Smooth muscle cell (in vitro differentiated cells): ENCODE measurements at regions not wholly inside any gene's neighbourhood (a gene's known extent, or its start where the extent isn't known, plus 50 kb on each side); places are given as distances from the start of the nearest gene placed in this dataset.

Experiments used
- DNase-seq: peaks from one replicate; lab custom pipeline; 2025; ENCODE audit not compliant: unreplicated experiment; lab: John Stamatoyannopoulos, UW
- H2AFZ ChIP-seq: fragments of 200-600 bp; sonication (generic); 2 replicates; pipeline ENCODE4 v1.6.0; 2016; ENCODE audit warnings: antibody characterized with exemption, low read depth, mild to moderate bottlenecking
- H3F3A ChIP-seq: fragments of 200-600 bp; sonication (generic); 2 replicates; pipeline ENCODE4 v1.6.0; 2017; ENCODE audit warnings: antibody characterized with exemption, low read depth
- H3K27ac ChIP-seq: fragments of 200-600 bp; sonication (generic); 2 replicates; pipeline ENCODE4 v1.5.1; 2016; ENCODE audit warnings: low read depth, mild to moderate bottlenecking
- H3K27me3 ChIP-seq: fragments of 200-600 bp; sonication (generic); 2 replicates; pipeline ENCODE4 v1.6.1; 2016; ENCODE audit warnings: low read depth, mild to moderate bottlenecking
- H3K36me3 ChIP-seq: fragments of 200-600 bp; sonication (generic); 2 replicates; pipeline ENCODE4 v1.5.1; 2016; ENCODE audit warnings: low read depth
- H3K4me1 ChIP-seq: fragments of 200-600 bp; sonication (generic); 2 replicates; pipeline ENCODE4 v1.5.1; 2016; ENCODE audit warnings: low read depth
- H3K4me2 ChIP-seq: fragments of 200-600 bp; sonication (generic); 2 replicates; pipeline ENCODE4 v1.6.0; 2016; ENCODE audit warnings: mild to moderate bottlenecking
- H3K4me3 ChIP-seq: fragments of 200-600 bp; sonication (generic); 2 replicates; pipeline ENCODE4 v1.5.1; 2016; ENCODE audit warnings: mild to moderate bottlenecking
- H3K79me2 ChIP-seq: fragments of 200-600 bp; sonication (generic); 2 replicates; pipeline ENCODE4 v1.6.0; 2016; ENCODE audit warnings: low read depth, mild to moderate bottlenecking
- H3K9ac ChIP-seq: fragments of 200-600 bp; sonication (generic); 2 replicates; pipeline ENCODE4 v1.6.0; 2016; ENCODE audit warnings: low read depth
- H3K9me3 ChIP-seq: fragments of 200-600 bp; sonication (generic); replicated peaks from 2 replicates; pipeline ENCODE4 v1.5.1; 2016; ENCODE audit warnings: low read depth
- H4K20me1 ChIP-seq: fragments of 200-600 bp; sonication (generic); 2 replicates; pipeline ENCODE4 v1.6.0; 2016; ENCODE audit warnings: low read depth
- CTCF ChIP-seq: fragments of 200-600 bp; sonication (generic); IDR thresholded peaks from 2 replicates; pipeline ENCODE4 v1.5.1; 2017; ENCODE audit warnings: borderline replicate concordance, mild to moderate bottlenecking, antibody characterized with exemption; ENCODE audit not compliant: insufficient read depth, poor library complexity, severe bottlenecking
- WGBS: methylation state at CpG from one replicate; pipeline ENCODE4 v1.1.7; 2016; ENCODE audit warnings: low lambda C conversion rate; 5-methylcytosine and 5-hydroxymethylcytosine counted together

- 86% methylated on average over 3 of the region's 3 CpGs for WGBS
- no peak overlapping the region for H3K4me2 ChIP-seq
- no peak for DNase-seq
Observed at GRCh38 chr2:34037157-34037556, 438.1 kb upstream of the FAM98A start.

GRCh38 chr2:34031097-34031496 lies 432.0 kb upstream of the FAM98A start:
- H3K4me1 ChIP-seq: no peaks in the 10 kb centered on the region
- DNase-seq: no peak
- H3K79me2 ChIP-seq: no peaks in the 10 kb centered on the region
- no peaks in the 10 kb centered on the region for H3K9me3 ChIP-seq
- H2AFZ ChIP-seq: no peak overlapping the region
- H3F3A ChIP-seq: no peaks in the 10 kb centered on the region
- H3K36me3 ChIP-seq: no peaks in the 10 kb centered on the region
- TF ChIP-seq CTCF: no peak
- 50% methylated on average over 1 of the region's 1 CpG for WGBS
- H4K20me1 ChIP-seq: no peaks in the 10 kb centered on the region
- H3K9ac ChIP-seq: no peak overlapping the region
- no peak overlapping the region for H3K27ac ChIP-seq
- H3K27me3 ChIP-seq: no peaks in the 10 kb centered on the region
- no peak overlapping the region for H3K4me2 ChIP-seq
- H3K4me3 ChIP-seq: no peak overlapping the region

More at GRCh38 chr2:34037157-34037556, 438.1 kb upstream of the FAM98A start:
- H3K4me1 ChIP-seq: no peaks in the 10 kb centered on the region
- H3K4me3 ChIP-seq: no peak overlapping the region
- no peak for TF ChIP-seq CTCF
- H4K20me1 ChIP-seq: no peaks in the 10 kb centered on the region
- no peak overlapping the region for H2AFZ ChIP-seq
- no peaks in the 10 kb centered on the region for H3K9me3 ChIP-seq
- no peaks in the 10 kb centered on the region for H3K27me3 ChIP-seq
- H3F3A ChIP-seq: no peaks in the 10 kb centered on the region
- no peaks in the 10 kb centered on the region for H3K79me2 ChIP-seq
- H3K27ac ChIP-seq: no peak overlapping the region
- H3K9ac ChIP-seq: no peak overlapping the region
- no peaks in the 10 kb centered on the region for H3K36me3 ChIP-seq

GRCh38 chr2:34030273-34030672 lies 431.2 kb upstream of the FAM98A start:
- no peak overlapping the region for H3K4me2 ChIP-seq
- 72% methylated on average over 1 of the region's 1 CpG for WGBS

More at GRCh38 chr2:34030273-34030672, 431.2 kb upstream of the FAM98A start:
- H4K20me1 ChIP-seq: no peaks in the 10 kb centered on the region
- H3K9ac ChIP-seq: no peak overlapping the region
- H3K27me3 ChIP-seq: no peaks in the 10 kb centered on the region
- H3K4me1 ChIP-seq: no peaks in the 10 kb centered on the region
- H3K4me3 ChIP-seq: no peak overlapping the region
- H3K27ac ChIP-seq: no peak overlapping the region
- H3F3A ChIP-seq: no peaks in the 10 kb centered on the region
- no peak overlapping the region for H2AFZ ChIP-seq
- DNase-seq: no peak
- H3K79me2 ChIP-seq: no peaks in the 10 kb centered on the region
- TF ChIP-seq CTCF: no peak
- H3K36me3 ChIP-seq: no peaks in the 10 kb centered on the region
- H3K9me3 ChIP-seq: no peaks in the 10 kb centered on the region
